ENCODE measurements at regions not wholly inside any gene's neighbourhood (a gene's known extent, or its start where the extent isn't known, plus 50 kb on each side); places are given as distances from the start of the nearest gene placed in this dataset.

DNA sequence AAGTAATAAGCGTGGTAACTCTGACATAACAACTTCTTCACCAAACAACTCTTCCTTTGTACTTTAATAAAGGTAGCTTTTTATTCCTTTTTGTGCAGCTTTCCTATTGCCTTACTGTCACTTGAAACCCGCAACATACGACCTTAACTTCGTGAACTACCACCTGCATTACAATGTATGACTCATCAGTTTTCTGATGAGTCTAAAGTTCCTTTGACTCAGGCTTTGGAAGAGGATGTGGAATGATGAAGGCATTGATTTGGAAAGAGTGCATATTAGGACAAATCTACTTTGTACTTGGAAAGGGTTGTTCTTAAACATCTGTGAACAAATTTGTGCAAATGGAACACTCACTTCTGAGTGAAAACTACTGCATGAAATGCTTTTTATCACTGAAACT, 1012.1 kb downstream of the TMEM182 start:
- peaks cover 0 to 2% (median 0%) of the 10 kb centered on the region in 4 donors for H3K9me3 ChIP-seq (ENCODE audit: control insufficient read depth in 4 of 4, insufficient read depth in 3 of 4, low read length in 3 of 4)
- H3K36me3 ChIP-seq (ENCODE audit: control insufficient read depth in 4 of 4, insufficient read depth in 4 of 4, low read length in 4 of 4): no peaks in the 10 kb centered on the region
- TF ChIP-seq, protein P1, sequence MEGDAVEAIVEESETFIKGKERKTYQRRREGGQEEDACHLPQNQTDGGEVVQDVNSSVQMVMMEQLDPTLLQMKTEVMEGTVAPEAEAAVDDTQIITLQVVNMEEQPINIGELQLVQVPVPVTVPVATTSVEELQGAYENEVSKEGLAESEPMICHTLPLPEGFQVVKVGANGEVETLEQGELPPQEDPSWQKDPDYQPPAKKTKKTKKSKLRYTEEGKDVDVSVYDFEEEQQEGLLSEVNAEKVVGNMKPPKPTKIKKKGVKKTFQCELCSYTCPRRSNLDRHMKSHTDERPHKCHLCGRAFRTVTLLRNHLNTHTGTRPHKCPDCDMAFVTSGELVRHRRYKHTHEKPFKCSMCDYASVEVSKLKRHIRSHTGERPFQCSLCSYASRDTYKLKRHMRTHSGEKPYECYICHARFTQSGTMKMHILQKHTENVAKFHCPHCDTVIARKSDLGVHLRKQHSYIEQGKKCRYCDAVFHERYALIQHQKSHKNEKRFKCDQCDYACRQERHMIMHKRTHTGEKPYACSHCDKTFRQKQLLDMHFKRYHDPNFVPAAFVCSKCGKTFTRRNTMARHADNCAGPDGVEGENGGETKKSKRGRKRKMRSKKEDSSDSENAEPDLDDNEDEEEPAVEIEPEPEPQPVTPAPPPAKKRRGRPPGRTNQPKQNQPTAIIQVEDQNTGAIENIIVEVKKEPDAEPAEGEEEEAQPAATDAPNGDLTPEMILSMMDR (IDR thresholded peaks at IDR 0.05; ENCODE audit: control extremely low read depth, extremely low read depth): no peak
- DNase-seq: no peak
- no peaks in the 10 kb centered on the region for H3K4me1 ChIP-seq (ENCODE audit: control insufficient read depth in 5 of 5, insufficient read depth in 5 of 5, low read length in 5 of 5)
- no peak overlapping the region for H3K4me3 ChIP-seq
- H3K9ac ChIP-seq (ENCODE audit: insufficient read depth in 1 of 2, low read length in 2 of 2): no peak overlapping the region
- no peak for ATAC-seq (ENCODE audit: insufficient read depth, low FRiP score)
- no peaks in the 10 kb centered on the region for H3K27me3 ChIP-seq (ENCODE audit: control insufficient read depth in 3 of 3, insufficient read depth in 3 of 3, low read length in 2 of 3)
- no peak overlapping the region for H3K27ac ChIP-seq (ENCODE audit: low read depth in 1 of 2, low read length in 1 of 2)
- WGBS, 2 donors: 84 to 87% methylated on average over 4 of the region's 4 CpGs

DNA sequence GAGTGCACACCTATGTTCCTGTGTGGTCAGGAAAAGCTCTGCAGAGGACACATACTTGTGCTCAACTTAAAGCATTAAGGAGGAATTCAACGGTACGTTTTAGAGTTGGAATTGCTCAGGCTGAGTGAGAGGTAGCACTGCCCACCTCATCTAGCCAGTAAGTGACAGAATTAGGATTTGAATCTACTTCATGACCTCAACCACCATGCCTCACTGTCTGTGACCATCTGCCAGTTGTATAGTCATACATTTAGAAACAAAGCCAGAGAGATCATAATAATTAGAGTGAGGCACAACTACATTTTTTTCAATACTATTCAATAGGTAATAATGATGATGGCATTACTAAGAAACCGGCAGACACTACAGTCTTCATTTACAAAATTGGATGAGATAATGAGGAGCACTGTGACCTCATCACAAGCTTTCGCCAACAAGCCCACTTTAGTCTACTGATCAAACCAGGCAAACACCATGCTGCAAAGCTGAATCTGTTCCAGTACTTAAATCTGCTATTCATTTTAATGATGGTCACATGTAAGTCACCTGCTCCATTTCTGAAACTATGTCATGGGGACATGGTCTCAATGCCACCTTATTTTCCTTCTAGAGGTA, 1018.4 kb downstream of the TMEM182 start:
- no peak for DNase-seq
- H3K36me3 ChIP-seq (ENCODE audit: control insufficient read depth in 4 of 4, insufficient read depth in 4 of 4, low read length in 4 of 4): no peaks in the 10 kb centered on the region
- no peak overlapping the region for H3K27ac ChIP-seq (ENCODE audit: low read depth in 1 of 2, low read length in 1 of 2)
- H3K9me3 ChIP-seq (ENCODE audit: control insufficient read depth in 4 of 4, insufficient read depth in 3 of 4, low read length in 3 of 4): peaks cover 0 to 2% (median 0%) of the 10 kb centered on the region in 4 donors
- no peaks in the 10 kb centered on the region for H3K4me1 ChIP-seq (ENCODE audit: control insufficient read depth in 5 of 5, insufficient read depth in 5 of 5, low read length in 5 of 5)
- ATAC-seq (ENCODE audit: insufficient read depth, low FRiP score): no peak
- H3K9ac ChIP-seq (ENCODE audit: insufficient read depth in 1 of 2, low read length in 2 of 2): no peak overlapping the region
- TF ChIP-seq, protein P1 (IDR thresholded peaks at IDR 0.05; ENCODE audit: control extremely low read depth, extremely low read depth): no peak
- no peaks in the 10 kb centered on the region for H3K27me3 ChIP-seq (ENCODE audit: control insufficient read depth in 3 of 3, insufficient read depth in 3 of 3, low read length in 2 of 3)
- H3K4me3 ChIP-seq: no peak overlapping the region
- 80 to 85% methylated on average over 4 of the region's 4 CpGs for WGBS, 2 donors

DNA sequence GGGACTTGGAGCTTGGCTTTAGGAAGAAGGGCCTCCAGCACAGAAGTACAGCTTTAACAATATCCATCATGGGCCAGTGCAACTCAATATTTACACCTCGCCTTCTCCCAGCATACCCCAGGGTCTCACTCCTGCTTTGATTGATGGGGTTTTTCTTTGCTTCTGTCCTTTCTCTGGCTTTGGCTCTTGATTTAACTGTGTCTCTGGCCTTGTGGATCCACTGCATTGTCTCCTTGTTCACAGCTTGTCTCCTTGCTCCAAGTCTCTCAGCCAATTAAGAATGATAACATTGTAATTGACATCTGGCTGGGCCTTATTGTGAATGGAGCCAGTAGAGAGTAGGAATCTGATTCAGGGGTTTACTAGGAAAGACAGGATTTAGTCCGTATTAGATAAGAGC, 1019.5 kb downstream of the TMEM182 start:
- 76 to 79% methylated on average over 2 of the region's 2 CpGs for WGBS, 2 donors
- ATAC-seq (ENCODE audit: insufficient read depth, low FRiP score): no peak

More for the DNA sequence above, 1019.5 kb downstream of the TMEM182 start:
- no peak overlapping the region for H3K27ac ChIP-seq (ENCODE audit: low read depth in 1 of 2, low read length in 1 of 2)
- H3K4me3 ChIP-seq: no peak overlapping the region
- DNase-seq: no peak
- TF ChIP-seq, protein P1 (IDR thresholded peaks at IDR 0.05; ENCODE audit: control extremely low read depth, extremely low read depth): no peak
- H3K9me3 ChIP-seq (ENCODE audit: control insufficient read depth in 4 of 4, insufficient read depth in 3 of 4, low read length in 3 of 4): peaks cover 0 to 2% (median 0%) of the 10 kb centered on the region in 4 donors
- H3K4me1 ChIP-seq (ENCODE audit: control insufficient read depth in 5 of 5, insufficient read depth in 5 of 5, low read length in 5 of 5): no peaks in the 10 kb centered on the region
- H3K9ac ChIP-seq (ENCODE audit: insufficient read depth in 1 of 2, low read length in 2 of 2): no peak overlapping the region
- no peaks in the 10 kb centered on the region for H3K27me3 ChIP-seq (ENCODE audit: control insufficient read depth in 3 of 3, insufficient read depth in 3 of 3, low read length in 2 of 3)
- H3K36me3 ChIP-seq (ENCODE audit: control insufficient read depth in 4 of 4, insufficient read depth in 4 of 4, low read length in 4 of 4): no peaks in the 10 kb centered on the region
